Occipital lobe (tissue), 1 donor: ENCODE measurements at regions not wholly inside any gene's neighbourhood (a gene's known extent, or its start where the extent isn't known, plus 50 kb on each side); places are given as distances from the start of the nearest gene placed in this dataset.

Source experiments
- DNase-seq: peaks from one replicate; lab custom pipeline; 2025; lab: John Stamatoyannopoulos, UW

GRCh38 chr17:71251951-71252350, 868.9 kb upstream of the SOX9 start:
- DNase-seq, result no peak

- DNase-seq, result no peak
These were observed 868.4 kb upstream of the SOX9 start for GRCh38 chr17:71252436-71252835.

GRCh38 chr17:71257096-71257495, 863.7 kb upstream of the SOX9 start:
- DNase-seq, result no peak

- no peak for DNase-seq
These were observed 860.4 kb upstream of the SOX9 start for GRCh38 chr17:71260366-71260940.

GRCh38 chr17:71262586-71262985, 858.2 kb upstream of the SOX9 start:
- no peak for DNase-seq

GRCh38 chr17:71267668-71268067, 853.2 kb upstream of the SOX9 start:
- no peak for DNase-seq

GRCh38 chr17:71269201-71269600, 851.6 kb upstream of the SOX9 start:
- no peak for DNase-seq

GRCh38 chr17:71273441-71273840, 847.4 kb upstream of the SOX9 start:
- DNase-seq, result no peak

- no peak for DNase-seq
These were observed 844.7 kb upstream of the SOX9 start for GRCh38 chr17:71276079-71276478.

GRCh38 chr17:71283486-71283885, 837.3 kb upstream of the SOX9 start:
- no peak for DNase-seq

- no peak for DNase-seq
These were observed 836.6 kb upstream of the SOX9 start for GRCh38 chr17:71284032-71284755.

- DNase-seq, result no peak
These were observed 834.2 kb upstream of the SOX9 start for GRCh38 chr17:71286625-71287024.

GRCh38 chr17:71287071-71287823, 833.6 kb upstream of the SOX9 start:
- DNase-seq, result no peak

GRCh38 chr17:71292006-71292405, 828.8 kb upstream of the SOX9 start:
- no peak for DNase-seq

GRCh38 chr17:71296005-71296404, 824.8 kb upstream of the SOX9 start:
- DNase-seq, result no peak

- DNase-seq, result no peak
These were observed 819.8 kb upstream of the SOX9 start for GRCh38 chr17:71301063-71301462.

- no peak for DNase-seq
These were observed 817.9 kb upstream of the SOX9 start for GRCh38 chr17:71302721-71303549.

GRCh38 chr17:71304498-71305158, 816.2 kb upstream of the SOX9 start:
- DNase-seq, result no peak

GRCh38 chr17:71313866-71314265, 807.0 kb upstream of the SOX9 start:
- no peak for DNase-seq

- no peak for DNase-seq
These were observed 805.3 kb upstream of the SOX9 start for GRCh38 chr17:71315568-71315967.

GRCh38 chr17:71316176-71316897, 804.5 kb upstream of the SOX9 start:
- DNase-seq, result no peak
